Esophagus squamous epithelium (tissue), 4 donors: ENCODE measurements at regions not wholly inside any gene's neighbourhood (a gene's known extent, or its start where the extent isn't known, plus 50 kb on each side); places are given as distances from the start of the nearest gene placed in this dataset.

Experiments used
- CTCF ChIP-seq, 6 experiments: fragments of 450-650 bp in 4 of 6; fragments of 200-600 bp in 2 of 6; sonication (generic) in 2 of 6; IDR thresholded peaks; one replicate each; pipeline ENCODE4 v1.5.1; 2016 to 2019; ENCODE audit warnings: antibody characterized with exemption in 6 of 6, mild to moderate bottlenecking in 4 of 6, moderate library complexity in 4 of 6
- POLR2A ChIP-seq, 4 donors: fragments of 450-650 bp; IDR thresholded peaks; one replicate each; pipeline ENCODE4 v1.6.1; 2017; ENCODE audit warnings: antibody characterized with exemption in 4 of 4, mild to moderate bottlenecking in 4 of 4, moderate library complexity in 3 of 4

GRCh38 chr5:62059960-62060359 lies 246.0 kb upstream of the KIF2A start:
- TF ChIP-seq POLR2A (IDR thresholded peaks at IDR 0.05) (no peak), CTCF (IDR thresholded peaks at IDR 0.05) (no peak)
